ENCODE measurements at regions not wholly inside any gene's neighbourhood (a gene's known extent, or its start where the extent isn't known, plus 50 kb on each side); places are given as distances from the start of the nearest gene placed in this dataset.
"Not testable (repeated sequence)": the region's sequence is repeated elsewhere in the genome, so short reads cannot be mapped to it uniquely, and the experiment has no call there.

GRCh38 chr14:105765893-105766614, 239.7 kb downstream of the TMEM121 start:
- DNase-seq, result no peak

GRCh38 chr14:105767315-105767714, 240.9 kb downstream of the TMEM121 start:
- no peak for DNase-seq

GRCh38 chr14:105768039-105768438, 241.7 kb downstream of the TMEM121 start:
- DNase-seq, result not testable (repeated sequence)

- DNase-seq, result not testable (repeated sequence)
These were observed 242.8 kb downstream of the TMEM121 start for GRCh38 chr14:105769061-105769730.

GRCh38 chr14:105770619-105771216, 244.3 kb downstream of the TMEM121 start:
- DNase-seq, result not testable (repeated sequence)

- DNase-seq, result not testable (repeated sequence)
These were observed 245.2 kb downstream of the TMEM121 start for GRCh38 chr14:105771261-105772226.

GRCh38 chr14:105772710-105773250, 246.4 kb downstream of the TMEM121 start:
- DNase-seq, result not testable (repeated sequence)

GRCh38 chr14:105773584-105773983, 247.2 kb downstream of the TMEM121 start:
- no peak for DNase-seq

GRCh38 chr14:105774001-105774400, 247.6 kb downstream of the TMEM121 start:
- DNase-seq, result no peak

- not testable (repeated sequence) for DNase-seq
These were observed 248.4 kb downstream of the TMEM121 start for GRCh38 chr14:105774585-105775348.

- not testable (repeated sequence) for DNase-seq
These were observed 249.1 kb downstream of the TMEM121 start for GRCh38 chr14:105775349-105775923.

- DNase-seq, result not testable (repeated sequence)
These were observed 249.7 kb downstream of the TMEM121 start for GRCh38 chr14:105776112-105776511.

GRCh38 chr14:105776924-105777323, 250.5 kb downstream of the TMEM121 start:
- DNase-seq, result no peak

GRCh38 chr14:105783707-105784106, 257.3 kb downstream of the TMEM121 start:
- no peak for DNase-seq

- no peak for DNase-seq
These were observed 267.5 kb downstream of the TMEM121 start for GRCh38 chr14:105793836-105794235.

GRCh38 chr14:105797546-105797945, 271.2 kb downstream of the TMEM121 start:
- DNase-seq, result no peak

- DNase-seq, result no peak
These were observed 279.3 kb downstream of the TMEM121 start for GRCh38 chr14:105805701-105806100.

GRCh38 chr14:105806568-105806967, 280.2 kb downstream of the TMEM121 start:
- DNase-seq, result no peak

- DNase-seq, result no peak
These were observed 291.8 kb downstream of the TMEM121 start for GRCh38 chr14:105817971-105818711.

GRCh38 chr14:105818712-105819005, 292.3 kb downstream of the TMEM121 start:
- DNase-seq, result no peak

- no peak for DNase-seq
These were observed 303.8 kb downstream of the TMEM121 start for GRCh38 chr14:105830171-105830570.

Measured in effector CD8-positive, alpha-beta T cell (primary cell).